GM12878 (cell line): ENCODE measurements at regions not wholly inside any gene's neighbourhood (a gene's known extent, or its start where the extent isn't known, plus 50 kb on each side); places are given as distances from the start of the nearest gene placed in this dataset.

Source experiments
- ETV6 ChIP-seq, 2 experiments: fragments of 450-650 bp in 1 of 2; IDR thresholded peaks in 1 of 2; conservative IDR thresholded peaks in 1 of 2; 2 replicates each; pipeline ENCODE4 v1.6.1; 2014; ENCODE audit warnings: antibody characterized with exemption in 1 of 2, borderline replicate concordance in 1 of 2, low read depth in 1 of 2, mild to moderate bottlenecking in 1 of 2, moderate library complexity in 1 of 2
- GABPA ChIP-seq: IDR thresholded peaks from 2 replicates; pipeline ENCODE4 v1.6.1; 2014; ENCODE audit warnings: antibody characterized with exemption, low read depth, mild to moderate bottlenecking, inconsistent platforms
- JUNB ChIP-seq: IDR thresholded peaks from 2 replicates; pipeline ENCODE4 v1.6.1; 2016; ENCODE audit warnings: antibody characterized with exemption, mild to moderate bottlenecking
- KAT2A ChIP-seq: conservative IDR thresholded peaks from 2 replicates; pipeline ENCODE4 v1.6.1; 2011; ENCODE audit warnings: low read depth, low read length; ENCODE audit not compliant: control insufficient read depth
- POLR2A ChIP-seq: IDR thresholded peaks from 2 replicates; pipeline ENCODE4 v1.6.1; 2011; ENCODE audit warnings: low read depth, mild to moderate bottlenecking, low read length
- POLR2AphosphoS5 ChIP-seq: IDR thresholded peaks from 2 replicates; pipeline ENCODE4 v1.6.1; 2011; ENCODE audit warnings: mild to moderate bottlenecking, low read length, inconsistent platforms
- TF ChIP-seq, protein P1 (sequence below), 3 experiments: IDR thresholded peaks in 2 of 3; conservative IDR thresholded peaks in 1 of 3; 2 replicates each; pipeline ENCODE4 v1.5.1; 2011; ENCODE audit warnings: low read depth in 3 of 3, low read length in 3 of 3, mild to moderate bottlenecking in 3 of 3, control low read depth in 2 of 3, moderate library complexity in 2 of 3, inconsistent platforms in 1 of 3, mixed read lengths in 1 of 3; ENCODE audit not compliant: control insufficient read depth in 2 of 3, insufficient read depth in 1 of 3; ENCODE audit errors: extremely low read depth in 1 of 3
- TF ChIP-seq, protein P2 (sequence below): IDR thresholded peaks from 2 replicates; pipeline ENCODE4 v1.6.1; 2012; ENCODE audit warnings: low read depth, low read length, improper control_type of control experiment

DNA sequence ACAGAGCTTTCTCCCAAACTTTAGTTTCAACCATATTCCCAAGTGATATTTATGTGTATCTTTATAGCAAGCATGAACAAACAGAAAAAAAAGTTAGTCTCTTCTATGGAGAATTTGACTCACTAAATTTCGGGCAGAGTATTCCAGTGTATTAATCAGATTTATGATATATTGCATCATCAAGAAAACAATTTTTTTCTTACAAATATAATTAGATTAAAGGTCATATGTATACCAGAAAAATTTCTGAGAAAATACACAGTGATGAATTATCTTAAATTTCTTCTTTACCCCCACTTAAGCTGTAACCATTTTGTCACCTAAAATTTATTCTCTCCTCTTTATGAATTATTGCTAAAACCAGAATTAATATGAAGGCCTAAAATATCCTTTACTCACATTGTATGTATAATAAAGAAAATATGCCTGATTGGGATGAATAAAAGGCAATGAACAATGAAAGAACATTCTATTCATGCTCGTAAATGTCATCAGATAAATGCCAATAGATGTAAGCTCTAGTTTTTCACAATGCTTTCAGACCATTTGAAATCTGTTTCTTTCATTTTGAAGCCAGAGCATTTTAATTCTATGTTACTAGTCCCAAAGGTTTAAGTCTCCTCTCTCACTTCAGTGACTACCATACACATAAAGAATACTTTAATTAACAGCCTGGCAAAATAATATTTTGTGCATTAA is 192.1 kb downstream of the HGF start:
- TF ChIP-seq, protein P1, sequence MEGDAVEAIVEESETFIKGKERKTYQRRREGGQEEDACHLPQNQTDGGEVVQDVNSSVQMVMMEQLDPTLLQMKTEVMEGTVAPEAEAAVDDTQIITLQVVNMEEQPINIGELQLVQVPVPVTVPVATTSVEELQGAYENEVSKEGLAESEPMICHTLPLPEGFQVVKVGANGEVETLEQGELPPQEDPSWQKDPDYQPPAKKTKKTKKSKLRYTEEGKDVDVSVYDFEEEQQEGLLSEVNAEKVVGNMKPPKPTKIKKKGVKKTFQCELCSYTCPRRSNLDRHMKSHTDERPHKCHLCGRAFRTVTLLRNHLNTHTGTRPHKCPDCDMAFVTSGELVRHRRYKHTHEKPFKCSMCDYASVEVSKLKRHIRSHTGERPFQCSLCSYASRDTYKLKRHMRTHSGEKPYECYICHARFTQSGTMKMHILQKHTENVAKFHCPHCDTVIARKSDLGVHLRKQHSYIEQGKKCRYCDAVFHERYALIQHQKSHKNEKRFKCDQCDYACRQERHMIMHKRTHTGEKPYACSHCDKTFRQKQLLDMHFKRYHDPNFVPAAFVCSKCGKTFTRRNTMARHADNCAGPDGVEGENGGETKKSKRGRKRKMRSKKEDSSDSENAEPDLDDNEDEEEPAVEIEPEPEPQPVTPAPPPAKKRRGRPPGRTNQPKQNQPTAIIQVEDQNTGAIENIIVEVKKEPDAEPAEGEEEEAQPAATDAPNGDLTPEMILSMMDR (IDR thresholded peaks at IDR 0.05 in 2 of 3, conservative IDR thresholded peaks at IDR 0.05 in 1 of 3; ENCODE audit: control insufficient read depth in 2 of 3, extremely low read depth in 1 of 3, insufficient read depth in 1 of 3, low read depth in 3 of 3, low read length in 3 of 3): no peak
- TF ChIP-seq POLR2AphosphoS5: no peak
- no peak for TF ChIP-seq JUNB
- TF ChIP-seq, protein P2, sequence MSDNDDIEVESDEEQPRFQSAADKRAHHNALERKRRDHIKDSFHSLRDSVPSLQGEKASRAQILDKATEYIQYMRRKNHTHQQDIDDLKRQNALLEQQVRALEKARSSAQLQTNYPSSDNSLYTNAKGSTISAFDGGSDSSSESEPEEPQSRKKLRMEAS: no peak
- no peak for TF ChIP-seq ETV6 (conservative IDR thresholded peaks at IDR 0.05 in 1 of 2, IDR thresholded peaks at IDR 0.05 in 1 of 2; ENCODE audit: borderline replicate concordance in 1 of 2, low read depth in 1 of 2)
- no peak for TF ChIP-seq KAT2A
- no peak for TF ChIP-seq GABPA
- TF ChIP-seq POLR2A: no peak
